Endothelial cell of umbilical vein (primary cell): ENCODE measurements at regions not wholly inside any gene's neighbourhood (a gene's known extent, or its start where the extent isn't known, plus 50 kb on each side); places are given as distances from the start of the nearest gene placed in this dataset.

ENCODE experiments used
- BruUV-seq: library from RNA; stranded (reverse); fragments of 400-500 nt; replicated peaks from 2 replicates; lab custom pipeline; 2021; lab: Mats Ljungman, UMichigan
- CTCF ChIA-PET: fragments of 300-600, 350-600 bp; sonication (Branson Sonifier 250); formaldehyde crosslinking; loops from one replicate; lab custom pipeline; 2021; ENCODE audit warnings: antibody characterized with exemption, inconsistent platforms; lab: Charles Lee
- POLR2A ChIA-PET: fragments of 300-600, 350-600 bp; sonication (Branson Sonifier 250); formaldehyde crosslinking; loops from one replicate; lab custom pipeline; 2021; ENCODE audit warnings: antibody characterized with exemption, inconsistent platforms; lab: Charles Lee
- DNase-seq: peaks from one replicate; pipeline ENCODE4 v3.0.0-alpha.2; 2011; ENCODE audit warnings: low read depth, low spot score
- FAIRE-seq: peaks from 2 replicates; lab custom pipeline; 2011; peaks lifted over from hg19 to GRCh38; lab: Jason Lieb, UNC
- H2AFZ ChIP-seq: 2 replicates; pipeline ENCODE4 v1.6.0; 2012; ENCODE audit warnings: low read depth, low read length, control low read depth, inconsistent platforms
- H3K27ac ChIP-seq: 2 replicates; pipeline ENCODE4 v1.5.1; 2011; ENCODE audit warnings: low read depth, mild to moderate bottlenecking, control low read depth, low read length, moderate library complexity; ENCODE audit not compliant: insufficient read depth
- H3K27me3 ChIP-seq, 2 experiments: 2 replicates each; pipeline versions ENCODE4 v1.6.0 to v1.6.1; 2011; ENCODE audit warnings: low read length in 2 of 2, mixed read lengths in 1 of 2; ENCODE audit not compliant: control insufficient read depth in 2 of 2, insufficient read depth in 2 of 2
- H3K36me3 ChIP-seq, 2 experiments: 2 replicates in 1 of 2; 3 replicates in 1 of 2; pipeline ENCODE4 v1.5.1; 2011; ENCODE audit warnings: low read length in 2 of 2, mild to moderate bottlenecking in 1 of 2, moderate library complexity in 1 of 2; ENCODE audit not compliant: control insufficient read depth in 2 of 2, insufficient read depth in 2 of 2; ENCODE audit errors: extremely low read depth in 1 of 2
- H3K4me1 ChIP-seq: 3 replicates; pipeline ENCODE4 v1.5.1; 2011; ENCODE audit warnings: mild to moderate bottlenecking, low read length; ENCODE audit not compliant: control insufficient read depth, insufficient read depth; ENCODE audit errors: extremely low read depth
- H3K4me2 ChIP-seq: 2 replicates; pipeline ENCODE4 v1.6.1; 2011; ENCODE audit warnings: low read length, control low read depth, mixed read lengths; ENCODE audit not compliant: insufficient read depth
- H3K4me3 ChIP-seq, 3 experiments: fragments of 200-600 bp in 1 of 3; sonication (generic), shearing (Covaris generic) in 1 of 3; replicated peaks in 1 of 3; 2 replicates each; pipeline ENCODE4 v1.5.1; 2011 to 2016; ENCODE audit warnings: control low read depth in 3 of 3, low read length in 3 of 3, mild to moderate bottlenecking in 2 of 3, inconsistent platforms in 1 of 3, low read depth in 1 of 3, moderate library complexity in 1 of 3; ENCODE audit not compliant: insufficient read depth in 1 of 3
- H3K79me2 ChIP-seq: 2 replicates; pipeline ENCODE4 v1.6.0; 2012; ENCODE audit warnings: low read length, inconsistent platforms; ENCODE audit not compliant: control insufficient read depth, insufficient read depth
- H3K9ac ChIP-seq: replicated peaks from 2 replicates; pipeline ENCODE3; 2011; ENCODE audit warnings: low read length, control low read depth; ENCODE audit not compliant: insufficient read depth; ENCODE audit errors: extremely low read depth
- H3K9me1 ChIP-seq: replicated peaks from 3 replicates; pipeline ENCODE4 v1.6.0; 2011; ENCODE audit warnings: mild to moderate bottlenecking, low read length; ENCODE audit not compliant: control insufficient read depth, insufficient read depth; ENCODE audit errors: extremely low read depth
- H3K9me3 ChIP-seq: replicated peaks from 2 replicates; pipeline ENCODE4 v1.5.1; 2012; ENCODE audit warnings: low read length, inconsistent platforms; ENCODE audit not compliant: control insufficient read depth, insufficient read depth
- H4K20me1 ChIP-seq: replicated peaks from 2 replicates; pipeline ENCODE3; 2011; ENCODE audit warnings: mild to moderate bottlenecking, low read length; ENCODE audit not compliant: control insufficient read depth, insufficient read depth; ENCODE audit errors: extremely low read depth
- CTCF ChIP-seq, 2 donors: IDR thresholded peaks; 1 replicate in 1 of 2; 2 replicates in 1 of 2; pipeline ENCODE4 v1.5.1; 2011; ENCODE audit warnings: low read length in 2 of 2, mild to moderate bottlenecking in 2 of 2, moderate library complexity in 2 of 2, control low read depth in 1 of 2, inconsistent platforms in 1 of 2, low read depth in 1 of 2; ENCODE audit not compliant: insufficient read depth in 1 of 2; ENCODE audit errors: extremely low read depth in 1 of 2
- EZH2 ChIP-seq: IDR thresholded peaks from 2 replicates; pipeline ENCODE4 v1.6.1; 2012; ENCODE audit warnings: borderline replicate concordance, low read depth, mild to moderate bottlenecking, moderate library complexity, low read length, inconsistent platforms; ENCODE audit not compliant: severe bottlenecking
- FOS ChIP-seq: IDR thresholded peaks from 2 replicates; pipeline ENCODE4 v1.6.1; 2011; ENCODE audit warnings: mild to moderate bottlenecking, low read length, moderate library complexity, borderline replicate concordance; ENCODE audit not compliant: insufficient read depth
- GATA2 ChIP-seq: IDR thresholded peaks from 2 replicates; pipeline ENCODE4 v1.7.0; 2011; ENCODE audit warnings: low read depth, mild to moderate bottlenecking, moderate library complexity, mixed read lengths, low read length; ENCODE audit not compliant: insufficient read length, insufficient read depth
- JUN ChIP-seq: IDR thresholded peaks from 2 replicates; pipeline ENCODE4 v1.6.1; 2011; ENCODE audit warnings: borderline replicate concordance, low read depth; ENCODE audit not compliant: insufficient read length, insufficient read depth
- MAX ChIP-seq: IDR thresholded peaks from 2 replicates; pipeline ENCODE4 v1.6.1; 2011; ENCODE audit not compliant: insufficient read depth, insufficient read length
- MYC ChIP-seq: IDR thresholded peaks from one replicate; pipeline ENCODE4 v1.6.1; 2011; ENCODE audit warnings: mild to moderate bottlenecking, low read depth, low read length
- POLR2A ChIP-seq: IDR thresholded peaks from 2 replicates; pipeline ENCODE4 v1.6.1; 2012; ENCODE audit warnings: low read depth, mild to moderate bottlenecking, control low read depth, low read length
- POLR2AphosphoS5 ChIP-seq: IDR thresholded peaks from 2 replicates; pipeline ENCODE4 v1.6.1; 2012; ENCODE audit warnings: low read depth, mild to moderate bottlenecking, control low read depth, low read length, moderate library complexity; ENCODE audit not compliant: insufficient read depth
- dilution Hi-C: fragments of 300-500 bp; cut with MboI; formaldehyde crosslinking; loops from one replicate; pipeline ENCODE4 v1.15.0; 2019; ENCODE audit warnings: low sequenced_read_pairs; ENCODE audit not compliant: extremely low pct_ligation_motif_present
- intact Hi-C: fragments of 100-400 bp; cut with micrococcal nuclease; formaldehyde crosslinking; loops from one replicate; pipeline ENCODE4 v1.10.0; 2022

GRCh38 chr13:99798756-99799155 lies 172.8 kb downstream of the ZIC5 start:
- no TSS peak for BruUV-seq
- no peak for FAIRE-seq
- Histone ChIP-seq H3K9me3 (no peaks in the 10 kb centered on the region), H3K79me2 (no peaks in the 10 kb centered on the region), H2AFZ (no peak overlapping the region), H3K4me2 (no peak overlapping the region), H3K36me3 (no peaks in the 10 kb centered on the region), H3K27ac (no peak overlapping the region), H3K27me3 (no peaks in the 10 kb centered on the region), H3K4me3 (no peak overlapping the region), H3K9me1 (no peaks in the 10 kb centered on the region), H3K9ac (no peak overlapping the region), H4K20me1 (no peaks in the 10 kb centered on the region), H3K4me1 (no peaks in the 10 kb centered on the region)
- dilution Hi-C loops, result no loop called here
- intact Hi-C loops, result no loop called here
- POLR2A ChIA-PET, result no interaction called here
- CTCF ChIA-PET, result no interaction called here
- no peak for DNase-seq
- TF ChIP-seq MAX (no peak), JUN (no peak), CTCF (IDR thresholded peaks at IDR 0.05; ENCODE audit: extremely low read depth in 1 of 2, insufficient read depth in 1 of 2, low read depth in 1 of 2, low read length in 2 of 2) (no peak), GATA2 (no peak), EZH2 (no peak), POLR2A (no peak), MYC (no peak), POLR2AphosphoS5 (no peak), FOS (no peak)
